Osteoblast (primary cell): ENCODE measurements at regions not wholly inside any gene's neighbourhood (a gene's known extent, or its start where the extent isn't known, plus 50 kb on each side); places are given as distances from the start of the nearest gene placed in this dataset.

Experiments used
- DNase-seq: peaks from one replicate; pipeline ENCODE4 v3.0.0; 2011; ENCODE audit warnings: low spot score, mixed read lengths; ENCODE audit not compliant: insufficient read length; ENCODE audit errors: missing footprints
- H2AFZ ChIP-seq: 2 replicates; pipeline ENCODE4 v1.6.0; 2011; ENCODE audit warnings: mild to moderate bottlenecking, low read length
- H3K27ac ChIP-seq: 2 replicates; pipeline ENCODE4 v1.5.1; 2011; ENCODE audit warnings: mild to moderate bottlenecking, low read depth, low read length, moderate library complexity
- H3K27me3 ChIP-seq: 2 replicates; pipeline ENCODE4 v1.6.0; 2012; ENCODE audit warnings: mild to moderate bottlenecking, control low read depth, inconsistent platforms, low read length, moderate library complexity; ENCODE audit not compliant: insufficient read depth
- H3K36me3 ChIP-seq: 2 replicates; pipeline ENCODE4 v1.5.1; 2011; ENCODE audit warnings: mild to moderate bottlenecking, low read length, control low read depth, moderate library complexity; ENCODE audit not compliant: insufficient read depth
- H3K4me1 ChIP-seq: 2 replicates; pipeline ENCODE4 v1.5.1; 2011; ENCODE audit warnings: mild to moderate bottlenecking, low read length, control low read depth, moderate library complexity; ENCODE audit not compliant: insufficient read depth
- H3K4me2 ChIP-seq: 2 replicates; pipeline ENCODE4 v1.6.0; 2011; ENCODE audit warnings: mild to moderate bottlenecking, low read length; ENCODE audit not compliant: insufficient read depth
- H3K4me3 ChIP-seq: fragments of 200-600 bp; sonication (generic); 3 replicates; pipeline ENCODE4 v1.5.1; 2012; ENCODE audit warnings: mild to moderate bottlenecking, low read length, inconsistent platforms; ENCODE audit not compliant: insufficient read depth
- H3K79me2 ChIP-seq: 2 replicates; pipeline ENCODE4 v1.6.0; 2012; ENCODE audit warnings: mild to moderate bottlenecking, low read length, control low read depth, inconsistent platforms; ENCODE audit not compliant: insufficient read depth
- H3K9me3 ChIP-seq: 2 replicates; pipeline ENCODE4 v1.5.1; 2011; ENCODE audit warnings: low read depth, low read length, control low read depth
- H4K20me1 ChIP-seq: 2 replicates; pipeline ENCODE4 v1.6.0; 2012; ENCODE audit warnings: mild to moderate bottlenecking, low read length, control low read depth; ENCODE audit not compliant: insufficient read depth
- TF ChIP-seq, protein P1 (sequence below): IDR thresholded peaks from 2 replicates; pipeline ENCODE4 v1.5.1; 2011; ENCODE audit warnings: mild to moderate bottlenecking, low read depth, low read length, moderate library complexity; ENCODE audit errors: extremely low read depth

DNA sequence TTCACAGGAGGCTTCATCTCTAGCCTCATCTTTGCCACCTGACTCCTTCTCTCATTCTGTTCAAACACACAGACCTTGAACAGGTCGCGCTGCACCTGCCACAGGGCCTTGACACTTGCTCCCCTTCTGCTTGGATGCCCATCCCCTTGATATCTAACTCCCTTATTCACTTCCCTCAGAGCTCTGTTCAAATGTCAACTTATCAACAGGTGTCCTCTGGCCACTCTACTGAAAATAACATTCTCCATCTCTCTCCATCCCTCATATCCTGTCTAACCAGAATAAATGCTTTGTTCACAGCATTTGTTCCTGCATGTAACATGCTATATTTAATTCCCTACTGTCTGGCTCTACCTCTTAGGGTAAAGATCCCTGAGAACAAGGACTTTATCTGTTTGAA is 67.2 kb upstream of the DRD2 start:
- H3K4me3 ChIP-seq, result no peak overlapping the region
- H3K79me2 ChIP-seq, result no peaks in the 10 kb centered on the region
- no peak overlapping the region for H2AFZ ChIP-seq
- DNase-seq, result no peak
- H3K27me3 ChIP-seq, result peaks cover 11% of the 10 kb centered on the region
- no peaks in the 10 kb centered on the region for H3K9me3 ChIP-seq
- TF ChIP-seq, protein P1, sequence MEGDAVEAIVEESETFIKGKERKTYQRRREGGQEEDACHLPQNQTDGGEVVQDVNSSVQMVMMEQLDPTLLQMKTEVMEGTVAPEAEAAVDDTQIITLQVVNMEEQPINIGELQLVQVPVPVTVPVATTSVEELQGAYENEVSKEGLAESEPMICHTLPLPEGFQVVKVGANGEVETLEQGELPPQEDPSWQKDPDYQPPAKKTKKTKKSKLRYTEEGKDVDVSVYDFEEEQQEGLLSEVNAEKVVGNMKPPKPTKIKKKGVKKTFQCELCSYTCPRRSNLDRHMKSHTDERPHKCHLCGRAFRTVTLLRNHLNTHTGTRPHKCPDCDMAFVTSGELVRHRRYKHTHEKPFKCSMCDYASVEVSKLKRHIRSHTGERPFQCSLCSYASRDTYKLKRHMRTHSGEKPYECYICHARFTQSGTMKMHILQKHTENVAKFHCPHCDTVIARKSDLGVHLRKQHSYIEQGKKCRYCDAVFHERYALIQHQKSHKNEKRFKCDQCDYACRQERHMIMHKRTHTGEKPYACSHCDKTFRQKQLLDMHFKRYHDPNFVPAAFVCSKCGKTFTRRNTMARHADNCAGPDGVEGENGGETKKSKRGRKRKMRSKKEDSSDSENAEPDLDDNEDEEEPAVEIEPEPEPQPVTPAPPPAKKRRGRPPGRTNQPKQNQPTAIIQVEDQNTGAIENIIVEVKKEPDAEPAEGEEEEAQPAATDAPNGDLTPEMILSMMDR, result no peak
- H3K4me2 ChIP-seq, result no peak overlapping the region
- H3K36me3 ChIP-seq, result no peaks in the 10 kb centered on the region
- no peaks in the 10 kb centered on the region for H4K20me1 ChIP-seq
- peaks cover 10% of the 10 kb centered on the region for H3K4me1 ChIP-seq
- H3K27ac ChIP-seq, result no peak overlapping the region

DNA sequence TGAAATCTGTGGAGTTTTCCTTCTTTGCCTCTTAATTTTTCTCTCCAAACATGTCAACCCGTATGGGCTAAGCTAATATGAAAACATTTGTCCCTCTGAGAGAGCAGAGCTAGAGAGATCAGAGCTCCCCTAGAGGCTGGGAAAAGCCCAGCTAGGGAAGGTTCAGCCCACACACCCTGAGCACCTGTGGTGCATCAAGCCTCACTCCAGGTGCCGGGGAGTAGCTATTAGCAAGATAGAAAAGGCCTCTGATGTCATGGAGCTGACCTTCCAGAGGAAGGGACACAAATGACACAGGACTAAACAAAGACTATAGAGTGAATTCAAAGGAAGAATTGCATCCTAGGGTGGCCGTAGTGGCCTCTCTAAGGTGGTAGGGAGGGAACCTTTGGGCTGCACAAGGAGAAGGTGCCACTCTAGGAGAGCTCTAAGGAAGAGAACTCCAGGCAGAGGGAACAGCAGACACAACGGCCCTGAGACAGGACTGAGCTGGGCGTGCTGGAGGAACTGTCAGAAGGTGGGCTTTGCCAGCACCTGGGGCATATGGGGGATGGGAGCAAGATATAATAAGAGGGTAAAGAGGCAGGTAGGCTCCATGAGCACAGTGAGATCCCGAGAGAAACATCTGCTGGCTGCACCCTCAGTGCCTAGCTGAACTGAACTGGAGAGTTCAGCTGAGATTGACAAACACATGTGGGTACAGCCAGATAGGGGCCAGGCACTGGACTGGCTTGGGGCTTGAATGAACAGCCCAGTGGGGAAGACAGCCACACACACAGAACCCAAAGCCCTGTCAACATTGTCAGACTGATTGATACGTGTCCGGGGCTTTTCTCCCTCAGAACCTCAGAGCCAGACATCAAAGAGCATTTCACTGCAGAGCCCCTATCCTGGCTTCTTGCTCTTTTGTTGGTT is 65.5 kb upstream of the DRD2 start:
- Histone ChIP-seq H3K36me3 (no peaks in the 10 kb centered on the region), H2AFZ (no peak overlapping the region), H3K79me2 (no peaks in the 10 kb centered on the region), H3K4me3 (no peak overlapping the region), H3K27ac (no peak overlapping the region), H3K9me3 (no peaks in the 10 kb centered on the region), H4K20me1 (no peaks in the 10 kb centered on the region), H3K27me3 (peaks cover 15% of the 10 kb centered on the region), H3K4me1 (no peaks in the 10 kb centered on the region), H3K4me2 (no peak overlapping the region)
- no peak for DNase-seq
- TF ChIP-seq, protein P1, result peak; percentile 10

DNA sequence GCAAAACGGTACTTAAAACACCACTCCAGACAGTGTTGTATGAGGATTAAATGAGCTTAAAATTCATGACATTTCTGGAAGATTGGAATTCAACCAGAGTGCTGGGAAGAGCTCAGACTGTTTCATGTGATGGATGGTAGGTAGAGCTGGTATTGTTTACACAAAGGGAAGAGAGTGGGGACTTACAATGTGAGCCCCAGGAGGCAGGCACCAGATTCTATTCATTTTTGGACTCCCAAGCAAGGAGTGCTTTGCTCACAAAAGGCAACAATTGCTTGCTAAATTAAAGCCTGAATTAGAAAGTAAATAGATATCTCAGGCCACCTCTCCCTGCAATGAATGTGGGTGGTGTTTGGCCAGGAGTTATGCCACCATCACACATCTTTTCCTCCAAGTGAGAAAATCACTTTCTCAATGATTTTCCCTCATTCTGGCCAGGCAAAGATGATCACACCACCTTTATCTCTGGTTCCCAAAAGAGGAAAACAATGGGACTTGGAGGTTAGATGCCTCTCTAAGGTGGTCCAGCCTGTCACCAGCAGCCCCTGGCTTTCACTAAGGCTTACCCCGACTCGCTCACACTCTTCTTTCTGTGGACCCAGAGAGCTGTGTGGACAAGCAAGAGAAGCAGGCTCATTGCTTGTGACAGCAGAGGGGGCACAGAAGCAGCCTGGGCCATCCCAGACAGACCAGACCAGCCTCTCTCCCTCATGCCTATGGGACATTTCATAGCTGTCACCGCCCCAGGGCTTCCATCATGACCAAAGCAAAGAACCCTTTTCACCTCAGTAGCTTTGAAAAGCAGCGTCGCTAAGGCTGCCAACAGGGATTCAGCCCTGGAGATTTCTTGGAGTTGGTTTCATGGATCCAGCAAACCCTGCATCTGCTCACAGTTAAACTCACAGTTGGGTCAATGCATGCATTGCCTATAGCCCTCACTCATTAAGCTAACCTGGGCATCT is 63.5 kb upstream of the DRD2 start:
- Histone ChIP-seq H3K79me2 (no peaks in the 10 kb centered on the region), H3K27me3 (peaks cover 17% of the 10 kb centered on the region), H3K4me2 (no peak overlapping the region), H3K9me3 (no peaks in the 10 kb centered on the region), H4K20me1 (no peaks in the 10 kb centered on the region), H2AFZ (no peak overlapping the region), H3K36me3 (no peaks in the 10 kb centered on the region), H3K4me3 (no peak overlapping the region), H3K27ac (no peak overlapping the region), H3K4me1 (no peaks in the 10 kb centered on the region)
- TF ChIP-seq, protein P1, result no peak
- DNase-seq, result no peak
